ENCODE measurements at regions not wholly inside any gene's neighbourhood (a gene's known extent, or its start where the extent isn't known, plus 50 kb on each side); places are given as distances from the start of the nearest gene placed in this dataset.

DNA sequence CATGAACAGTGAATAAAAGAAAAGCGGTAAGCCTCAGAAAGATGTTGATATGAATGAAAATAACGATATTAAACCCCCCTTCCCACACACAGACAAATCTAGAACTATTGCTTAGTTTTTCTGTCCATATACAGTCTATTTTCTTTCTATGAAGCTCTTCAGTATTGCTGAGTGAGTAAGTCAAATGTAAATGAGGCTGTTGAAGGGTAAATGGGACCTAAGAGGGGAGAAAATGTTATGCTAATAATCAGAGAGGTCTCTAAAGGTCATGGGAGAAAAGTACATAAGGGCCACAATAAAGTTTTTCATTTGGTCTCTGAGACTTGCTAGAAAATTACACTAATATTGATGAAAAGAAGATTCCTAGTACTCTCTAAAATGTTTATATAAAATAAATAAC lies 56.2 kb downstream of the PABPC4L start:
- Histone ChIP-seq H3K9me3 (ENCODE audit: control insufficient read depth, low read length) (peaks cover 9% of the 10 kb centered on the region), H3K27me3 (ENCODE audit: control insufficient read depth in 1 of 2, insufficient read depth in 1 of 2, low read length in 2 of 2) (no peaks in the 10 kb centered on the region), H2AFZ (ENCODE audit: low read depth, low read length) (no peak overlapping the region), H3K4ac (ENCODE audit: low read depth in 1 of 2, low read length in 2 of 2) (no peak overlapping the region), H3K4me3 (ENCODE audit: insufficient read depth in 1 of 2, low read depth in 1 of 2, low read length in 2 of 2) (no peak overlapping the region), H3K9ac (ENCODE audit: low read length) (no peak overlapping the region), H3K18ac (ENCODE audit: low read depth in 1 of 2, low read length in 2 of 2) (no peak overlapping the region), H3K23ac (ENCODE audit: low read length in 2 of 2) (no peak overlapping the region), H2BK120ac (ENCODE audit: low read depth, low read length) (no peak overlapping the region), H3K36me3 (ENCODE audit: control insufficient read depth in 1 of 2, insufficient read depth in 2 of 2, low read depth in 1 of 2, low read length in 2 of 2) (no peaks in the 10 kb centered on the region), H4K91ac (ENCODE audit: low read length) (no peak overlapping the region), H2BK5ac (ENCODE audit: low read depth, low read length, poor library complexity, severe bottlenecking) (no peak overlapping the region), H3K4me1 (ENCODE audit: control insufficient read depth, insufficient read depth, low read depth, low read length) (no peaks in the 10 kb centered on the region), H4K8ac (ENCODE audit: low read length) (no peak overlapping the region), H3K79me1 (replicated peaks; ENCODE audit: low read length, poor library complexity, severe bottlenecking) (no peaks in the 10 kb centered on the region), H2BK15ac (ENCODE audit: low read depth, poor library complexity, severe bottlenecking) (no peak overlapping the region), H3K27ac (ENCODE audit: low read length, poor library complexity, severe bottlenecking) (no peak overlapping the region), H3K4me2 (ENCODE audit: low read length, poor library complexity, severe bottlenecking) (no peak overlapping the region), H2BK12ac (ENCODE audit: low read length in 2 of 2) (no peak overlapping the region), H2AK5ac (ENCODE audit: low read length, severe bottlenecking) (no peak overlapping the region), H3K14ac (ENCODE audit: low read length in 2 of 2) (no peak overlapping the region)
- no peak for DNase-seq
- WGBS: no CpG with 5 or more reads among the region's 2 CpGs

DNA sequence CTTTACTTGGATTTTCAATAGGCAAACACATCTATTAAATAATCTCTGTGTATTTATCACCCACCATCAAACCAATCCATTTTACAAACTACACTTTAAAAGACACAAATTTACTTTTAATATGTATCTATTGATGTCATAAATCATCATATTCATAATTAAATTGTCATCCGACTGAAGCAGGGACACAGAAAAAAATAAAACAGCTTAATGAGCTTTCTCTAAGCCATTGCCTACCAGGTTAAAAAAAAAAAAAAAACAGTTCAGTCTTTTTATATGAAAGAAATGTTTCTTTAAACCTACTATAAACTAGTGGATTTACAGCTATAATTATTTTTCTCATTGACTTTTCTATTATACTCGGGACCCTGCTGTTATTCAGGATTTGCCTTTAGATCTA lies 57.3 kb downstream of the PABPC4L start:
- Histone ChIP-seq H3K23ac (ENCODE audit: low read length in 2 of 2) (no peak overlapping the region), H3K4me1 (ENCODE audit: control insufficient read depth, insufficient read depth, low read depth, low read length) (no peaks in the 10 kb centered on the region), H3K14ac (ENCODE audit: low read length in 2 of 2) (no peak overlapping the region), H2BK12ac (ENCODE audit: low read length in 2 of 2) (no peak overlapping the region), H3K18ac (ENCODE audit: low read depth in 1 of 2, low read length in 2 of 2) (no peak overlapping the region), H2BK5ac (ENCODE audit: low read depth, low read length, poor library complexity, severe bottlenecking) (no peak overlapping the region), H3K27ac (ENCODE audit: low read length, poor library complexity, severe bottlenecking) (no peak overlapping the region), H3K4me2 (ENCODE audit: low read length, poor library complexity, severe bottlenecking) (no peak overlapping the region), H3K4ac (ENCODE audit: low read depth in 1 of 2, low read length in 2 of 2) (no peak overlapping the region), H3K79me1 (replicated peaks; ENCODE audit: low read length, poor library complexity, severe bottlenecking) (no peaks in the 10 kb centered on the region), H2BK15ac (ENCODE audit: low read depth, poor library complexity, severe bottlenecking) (no peak overlapping the region), H3K9me3 (ENCODE audit: control insufficient read depth, low read length) (peaks cover 9% of the 10 kb centered on the region), H2AK5ac (ENCODE audit: low read length, severe bottlenecking) (no peak overlapping the region), H3K36me3 (ENCODE audit: control insufficient read depth in 1 of 2, insufficient read depth in 2 of 2, low read depth in 1 of 2, low read length in 2 of 2) (no peaks in the 10 kb centered on the region), H2AFZ (ENCODE audit: low read depth, low read length) (no peak overlapping the region), H4K91ac (ENCODE audit: low read length) (no peak overlapping the region), H3K27me3 (ENCODE audit: control insufficient read depth in 1 of 2, insufficient read depth in 1 of 2, low read length in 2 of 2) (no peaks in the 10 kb centered on the region), H4K8ac (ENCODE audit: low read length) (no peak overlapping the region), H3K9ac (ENCODE audit: low read length) (no peak overlapping the region), H3K4me3 (ENCODE audit: insufficient read depth in 1 of 2, low read depth in 1 of 2, low read length in 2 of 2) (no peak overlapping the region), H2BK120ac (ENCODE audit: low read depth, low read length) (no peak overlapping the region)
- no CpG with 5 or more reads among the region's 2 CpGs for WGBS
- no peak for DNase-seq

DNA sequence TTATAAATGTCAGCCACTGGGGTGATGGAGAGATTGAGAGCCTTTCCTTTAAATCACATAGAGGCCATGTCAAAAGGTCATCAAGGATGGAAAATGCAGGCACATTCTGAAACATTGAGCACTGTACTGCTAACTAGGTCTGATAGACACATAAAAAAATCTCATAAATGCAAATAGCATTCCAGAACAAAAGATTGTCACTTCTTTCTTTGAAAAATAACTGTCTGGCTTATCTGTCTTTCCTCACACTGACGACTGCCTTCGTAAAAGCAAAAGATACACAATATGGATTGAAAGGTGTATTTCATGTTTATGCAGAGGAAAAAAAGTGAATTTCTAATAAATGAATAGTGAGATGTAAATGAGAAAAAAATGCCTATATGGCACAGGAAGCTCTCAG lies 59.9 kb downstream of the PABPC4L start:
- no peak overlapping the region for H3K9ac ChIP-seq (ENCODE audit: low read length)
- H4K8ac ChIP-seq (ENCODE audit: low read length): no peak overlapping the region
- no peak overlapping the region for H3K4me3 ChIP-seq (ENCODE audit: insufficient read depth in 1 of 2, low read depth in 1 of 2, low read length in 2 of 2)
- DNase-seq: no peak
- H2BK12ac ChIP-seq (ENCODE audit: low read length in 2 of 2): no peak overlapping the region
- no peak overlapping the region for H3K27ac ChIP-seq (ENCODE audit: low read length, poor library complexity, severe bottlenecking)
- H3K79me1 ChIP-seq (replicated peaks; ENCODE audit: low read length, poor library complexity, severe bottlenecking): no peaks in the 10 kb centered on the region
- no peak overlapping the region for H3K23ac ChIP-seq (ENCODE audit: low read length in 2 of 2)
- H2BK5ac ChIP-seq (ENCODE audit: low read depth, low read length, poor library complexity, severe bottlenecking): no peak overlapping the region
- no peak overlapping the region for H3K14ac ChIP-seq (ENCODE audit: low read length in 2 of 2)
- peaks cover 5% of the 10 kb centered on the region for H3K9me3 ChIP-seq (ENCODE audit: control insufficient read depth, low read length)
- no peaks in the 10 kb centered on the region for H3K27me3 ChIP-seq (ENCODE audit: control insufficient read depth in 1 of 2, insufficient read depth in 1 of 2, low read length in 2 of 2)
- no peak overlapping the region for H2BK15ac ChIP-seq (ENCODE audit: low read depth, poor library complexity, severe bottlenecking)
- H4K91ac ChIP-seq (ENCODE audit: low read length): no peak overlapping the region
- no peak overlapping the region for H2AFZ ChIP-seq (ENCODE audit: low read depth, low read length)
- H2AK5ac ChIP-seq (ENCODE audit: low read length, severe bottlenecking): no peak overlapping the region
- no peaks in the 10 kb centered on the region for H3K36me3 ChIP-seq (ENCODE audit: control insufficient read depth in 1 of 2, insufficient read depth in 2 of 2, low read depth in 1 of 2, low read length in 2 of 2)
- no peak overlapping the region for H2BK120ac ChIP-seq (ENCODE audit: low read depth, low read length)
- WGBS: 93% methylated on average over 2 of the region's 2 CpGs
- no peak overlapping the region for H3K18ac ChIP-seq (ENCODE audit: low read depth in 1 of 2, low read length in 2 of 2)
- no peaks in the 10 kb centered on the region for H3K4me1 ChIP-seq (ENCODE audit: control insufficient read depth, insufficient read depth, low read depth, low read length)
- H3K4ac ChIP-seq (ENCODE audit: low read depth in 1 of 2, low read length in 2 of 2): no peak overlapping the region
- H3K4me2 ChIP-seq (ENCODE audit: low read length, poor library complexity, severe bottlenecking): no peak overlapping the region

DNA sequence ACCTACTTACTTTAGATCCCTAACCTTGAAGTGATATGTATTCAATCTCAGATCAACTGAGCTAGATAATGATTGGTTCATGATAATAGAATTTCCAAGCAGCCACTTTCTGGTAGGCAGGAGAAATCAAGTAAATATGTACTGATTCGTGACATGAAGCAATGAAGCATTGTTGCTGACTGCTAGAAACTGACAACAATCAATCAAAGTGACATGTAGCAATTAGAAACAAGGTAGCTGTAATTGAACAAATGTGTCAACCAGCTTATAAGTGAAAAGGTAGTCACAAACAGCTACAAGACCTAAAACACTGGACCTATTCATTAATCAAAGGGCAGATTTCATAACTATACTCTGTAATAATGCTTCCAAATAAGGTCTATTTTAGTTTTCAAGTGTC lies 62.4 kb downstream of the PABPC4L start:
- Histone ChIP-seq H2BK15ac (ENCODE audit: low read depth, poor library complexity, severe bottlenecking) (no peak overlapping the region), H4K91ac (ENCODE audit: low read length) (no peak overlapping the region), H4K8ac (ENCODE audit: low read length) (no peak overlapping the region), H3K9ac (ENCODE audit: low read length) (no peak overlapping the region), H3K4ac (ENCODE audit: low read depth in 1 of 2, low read length in 2 of 2) (no peak overlapping the region), H3K79me1 (replicated peaks; ENCODE audit: low read length, poor library complexity, severe bottlenecking) (no peaks in the 10 kb centered on the region), H2BK120ac (ENCODE audit: low read depth, low read length) (no peak overlapping the region), H3K36me3 (ENCODE audit: control insufficient read depth in 1 of 2, insufficient read depth in 2 of 2, low read depth in 1 of 2, low read length in 2 of 2) (no peaks in the 10 kb centered on the region), H2BK12ac (ENCODE audit: low read length in 2 of 2) (no peak overlapping the region), H3K4me2 (ENCODE audit: low read length, poor library complexity, severe bottlenecking) (no peak overlapping the region), H3K14ac (ENCODE audit: low read length in 2 of 2) (no peak overlapping the region), H3K4me1 (ENCODE audit: control insufficient read depth, insufficient read depth, low read depth, low read length) (no peaks in the 10 kb centered on the region), H3K27me3 (ENCODE audit: control insufficient read depth in 1 of 2, insufficient read depth in 1 of 2, low read length in 2 of 2) (no peaks in the 10 kb centered on the region), H2BK5ac (ENCODE audit: low read depth, low read length, poor library complexity, severe bottlenecking) (no peak overlapping the region), H3K9me3 (ENCODE audit: control insufficient read depth, low read length) (no peaks in the 10 kb centered on the region), H3K4me3 (ENCODE audit: insufficient read depth in 1 of 2, low read depth in 1 of 2, low read length in 2 of 2) (no peak overlapping the region), H2AFZ (ENCODE audit: low read depth, low read length) (no peak overlapping the region), H3K27ac (ENCODE audit: low read length, poor library complexity, severe bottlenecking) (no peak overlapping the region), H3K23ac (ENCODE audit: low read length in 2 of 2) (no peak overlapping the region), H3K18ac (ENCODE audit: low read depth in 1 of 2, low read length in 2 of 2) (no peak overlapping the region), H2AK5ac (ENCODE audit: low read length, severe bottlenecking) (no peak overlapping the region)
- no peak for DNase-seq
- WGBS: 89% methylated on average over 1 of the region's 1 CpG
